PC-9 (cell line): ENCODE measurements at regions not wholly inside any gene's neighbourhood (a gene's known extent, or its start where the extent isn't known, plus 50 kb on each side); places are given as distances from the start of the nearest gene placed in this dataset.

Experiments used
- EZH2 ChIP-seq: fragments of 200-600 bp; sonication (generic); IDR thresholded peaks from 2 replicates; pipeline ENCODE4 v1.8.0; 2017; ENCODE audit warnings: antibody characterized with exemption, low read depth
- TF ChIP-seq, protein P1 (sequence below): fragments of 200-600 bp; sonication (generic); conservative IDR thresholded peaks from 2 replicates; pipeline ENCODE4 v1.6.1; 2017; ENCODE audit warnings: mixed run types, antibody characterized with exemption, mild to moderate bottlenecking, moderate library complexity

DNA sequence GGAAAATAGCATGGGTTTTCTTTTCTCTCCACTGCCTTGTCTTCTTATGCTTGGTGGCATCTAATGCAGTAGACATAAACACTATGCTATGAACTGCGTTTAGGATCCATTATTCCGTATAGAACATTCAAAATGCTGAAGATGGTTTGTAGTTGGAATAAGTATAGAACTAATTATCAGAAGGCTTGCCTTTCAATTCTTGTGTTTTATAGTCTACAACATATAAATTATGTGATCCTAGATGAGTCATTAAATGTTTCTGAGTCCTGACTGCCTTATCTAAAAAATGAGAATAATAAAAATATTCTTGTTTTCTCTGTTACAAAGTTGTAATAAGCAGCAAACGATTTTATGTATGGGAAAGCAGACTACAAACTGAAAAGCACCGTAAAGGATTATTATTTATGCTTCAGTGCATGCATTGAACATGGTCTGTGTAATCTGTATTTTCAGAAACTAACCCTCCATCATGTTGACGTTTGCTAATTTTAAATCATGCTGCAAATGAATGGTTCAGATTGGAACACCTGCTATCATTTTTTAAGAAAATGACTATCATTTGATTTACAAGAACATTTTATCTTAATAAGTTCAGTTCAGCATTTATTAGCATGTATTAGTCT, 335.9 kb upstream of the AADAT start:
- TF ChIP-seq, protein P1, sequence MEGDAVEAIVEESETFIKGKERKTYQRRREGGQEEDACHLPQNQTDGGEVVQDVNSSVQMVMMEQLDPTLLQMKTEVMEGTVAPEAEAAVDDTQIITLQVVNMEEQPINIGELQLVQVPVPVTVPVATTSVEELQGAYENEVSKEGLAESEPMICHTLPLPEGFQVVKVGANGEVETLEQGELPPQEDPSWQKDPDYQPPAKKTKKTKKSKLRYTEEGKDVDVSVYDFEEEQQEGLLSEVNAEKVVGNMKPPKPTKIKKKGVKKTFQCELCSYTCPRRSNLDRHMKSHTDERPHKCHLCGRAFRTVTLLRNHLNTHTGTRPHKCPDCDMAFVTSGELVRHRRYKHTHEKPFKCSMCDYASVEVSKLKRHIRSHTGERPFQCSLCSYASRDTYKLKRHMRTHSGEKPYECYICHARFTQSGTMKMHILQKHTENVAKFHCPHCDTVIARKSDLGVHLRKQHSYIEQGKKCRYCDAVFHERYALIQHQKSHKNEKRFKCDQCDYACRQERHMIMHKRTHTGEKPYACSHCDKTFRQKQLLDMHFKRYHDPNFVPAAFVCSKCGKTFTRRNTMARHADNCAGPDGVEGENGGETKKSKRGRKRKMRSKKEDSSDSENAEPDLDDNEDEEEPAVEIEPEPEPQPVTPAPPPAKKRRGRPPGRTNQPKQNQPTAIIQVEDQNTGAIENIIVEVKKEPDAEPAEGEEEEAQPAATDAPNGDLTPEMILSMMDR, result no peak
- TF ChIP-seq EZH2, result no peak
